SU-DHL-6 (cell line): ENCODE measurements at regions not wholly inside any gene's neighbourhood (a gene's known extent, or its start where the extent isn't known, plus 50 kb on each side); places are given as distances from the start of the nearest gene placed in this dataset.

Source experiments
- CTCF ChIP-seq: fragments of 200-600 bp; sonication (generic); IDR thresholded peaks from one replicate; pipeline ENCODE4 v1.5.1; 2017; ENCODE audit warnings: antibody characterized with exemption, mild to moderate bottlenecking, low read length, moderate library complexity; ENCODE audit not compliant: insufficient read depth, poor library complexity, severe bottlenecking
- EZH2phosphoT487 ChIP-seq: fragments of 200-600 bp; sonication (generic), shearing (Covaris generic); conservative IDR thresholded peaks from 2 replicates; pipeline ENCODE4 v1.6.1; 2018; ENCODE audit warnings: mild to moderate bottlenecking, antibody characterized with exemption, low read length, moderate library complexity, mixed read lengths

- TF ChIP-seq CTCF (no peak), EZH2phosphoT487 (no peak)
These were observed 1261.4 kb upstream of the TENM4 start for GRCh38 chr11:80702264-80702663.
